Choroid plexus epithelial cell (primary cell): ENCODE measurements at regions not wholly inside any gene's neighbourhood (a gene's known extent, or its start where the extent isn't known, plus 50 kb on each side); places are given as distances from the start of the nearest gene placed in this dataset.

ENCODE experiments used
- DNase-seq: peaks from one replicate; pipeline ENCODE4 v3.0.0-alpha.2; 2010; ENCODE audit warnings: low read depth
- H3K4me3 ChIP-seq: 2 replicates; pipeline ENCODE4 v1.5.1; 2011; ENCODE audit warnings: low read depth, mild to moderate bottlenecking, control low read depth, low read length, moderate library complexity
- CTCF ChIP-seq: conservative IDR thresholded peaks from 2 replicates; pipeline ENCODE4 v1.5.1; 2011; ENCODE audit warnings: low read depth, mild to moderate bottlenecking, control low read depth, inconsistent platforms, low read length, moderate library complexity

- TF ChIP-seq CTCF: no peak
- no peak overlapping the region for H3K4me3 ChIP-seq
- DNase-seq: no peak
Measured at GRCh38 chr15:39304201-39304841, 276.6 kb upstream of the THBS1 start.

DNA sequence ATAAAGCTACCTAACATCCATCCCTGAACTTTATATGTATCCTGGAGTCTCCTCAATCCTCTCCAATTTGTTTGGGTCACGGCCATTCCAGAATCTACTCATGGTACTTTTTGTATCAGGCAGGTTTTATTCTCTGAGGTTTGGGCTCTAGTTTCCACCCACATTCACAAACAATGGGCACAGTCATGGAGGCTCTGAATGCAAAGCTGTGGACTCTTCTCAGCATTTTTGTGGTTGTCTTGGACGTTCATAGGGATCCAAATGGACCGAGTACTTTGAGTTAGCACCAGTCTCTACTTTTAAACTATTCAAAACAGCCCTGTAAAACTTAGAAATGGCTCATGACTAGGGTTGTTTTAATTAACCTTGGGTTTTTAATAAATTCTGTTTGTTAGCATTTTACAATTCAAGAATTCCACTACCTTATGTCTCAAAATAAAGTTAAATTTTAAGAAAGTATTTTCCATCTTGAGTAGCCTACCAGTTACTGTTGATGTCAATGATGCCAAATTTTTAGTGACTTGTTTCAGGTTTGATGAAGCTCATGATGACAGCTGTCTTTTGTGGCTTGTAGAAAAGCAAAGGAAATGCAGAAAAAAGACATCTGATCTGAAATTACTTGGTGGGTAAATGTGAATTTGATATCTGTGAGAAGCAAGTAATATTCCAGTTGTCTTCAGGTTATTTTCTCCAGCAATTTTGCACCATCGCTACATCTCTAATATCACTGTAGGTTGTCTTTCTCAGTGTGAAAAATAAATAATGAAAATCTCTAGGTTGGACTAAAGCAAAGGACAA is 275.7 kb upstream of the THBS1 start:
- TF ChIP-seq CTCF: no peak
- DNase-seq: no peak
- H3K4me3 ChIP-seq: no peak overlapping the region

DNA sequence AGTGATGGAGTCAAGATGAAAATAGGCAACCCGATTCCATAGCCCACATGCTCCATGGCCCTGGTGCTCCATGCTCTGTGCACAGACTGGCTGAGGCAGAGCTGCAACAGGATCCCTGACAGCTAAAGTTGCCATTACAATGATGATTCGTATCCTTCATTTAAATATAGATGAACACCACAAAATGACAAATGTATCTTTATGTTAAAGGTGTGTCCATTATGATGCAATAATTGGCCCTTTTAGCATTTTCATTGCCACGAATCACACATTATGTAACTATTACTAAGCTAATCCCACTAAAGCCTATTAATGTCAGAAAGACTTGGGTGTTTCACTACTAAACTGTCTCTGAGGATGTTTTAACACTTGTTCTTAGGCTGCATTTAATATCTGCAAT is 270.2 kb upstream of the THBS1 start:
- no peak for DNase-seq
- no peak for TF ChIP-seq CTCF
- no peak overlapping the region for H3K4me3 ChIP-seq

DNA sequence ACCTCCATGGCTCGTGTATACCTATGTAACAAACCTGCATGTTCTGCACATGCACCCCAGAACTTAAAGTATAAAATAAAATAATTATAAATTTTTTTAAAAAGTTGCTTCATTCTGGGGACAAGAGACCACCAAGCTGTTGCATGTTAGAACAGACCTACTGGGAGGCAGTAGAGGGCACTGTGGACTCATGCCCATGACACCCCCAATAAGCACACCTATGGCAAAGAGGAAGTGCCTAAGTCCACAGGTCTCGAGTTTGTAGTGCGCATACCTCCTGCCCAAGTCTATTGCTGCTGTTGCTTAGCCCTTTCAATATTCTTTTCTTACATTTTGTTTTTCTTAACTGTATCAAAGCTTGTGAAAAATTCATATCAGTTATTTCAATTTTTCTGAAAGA is 267.9 kb upstream of the THBS1 start:
- TF ChIP-seq CTCF: peak; percentile 21
- no peak overlapping the region for H3K4me3 ChIP-seq
- DNase-seq: no peak

DNA sequence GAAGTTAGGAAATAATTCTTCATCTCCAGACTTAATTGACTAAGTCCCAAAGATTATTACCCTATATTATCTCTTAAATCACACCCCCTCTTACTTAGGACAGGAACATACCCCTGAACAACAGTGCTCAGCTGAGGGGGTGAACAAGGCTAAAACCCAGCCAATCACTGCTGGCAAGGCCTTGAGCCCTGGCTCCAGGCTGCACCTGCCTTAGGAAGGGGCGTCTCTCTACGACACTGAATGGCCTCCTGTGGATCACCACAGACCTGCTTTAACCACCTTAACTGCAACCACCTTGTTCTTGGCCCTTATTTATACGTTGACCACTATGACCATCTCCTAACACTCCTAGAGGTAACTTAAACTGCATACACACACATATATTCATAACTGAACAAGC is 267.4 kb upstream of the THBS1 start:
- no peak for TF ChIP-seq CTCF
- DNase-seq: no peak
- H3K4me3 ChIP-seq: no peak overlapping the region

GRCh38 chr15:39313881-39314280 is 267.0 kb upstream of the THBS1 start:
- no peak for TF ChIP-seq CTCF
- DNase-seq: no peak
- no peak overlapping the region for H3K4me3 ChIP-seq

- no peak for TF ChIP-seq CTCF
- no peak overlapping the region for H3K4me3 ChIP-seq
- no peak for DNase-seq
Measured at GRCh38 chr15:39315206-39315850, 265.6 kb upstream of the THBS1 start.
